ENCODE measurements at regions not wholly inside any gene's neighbourhood (a gene's known extent, or its start where the extent isn't known, plus 50 kb on each side); places are given as distances from the start of the nearest gene placed in this dataset.

DNA sequence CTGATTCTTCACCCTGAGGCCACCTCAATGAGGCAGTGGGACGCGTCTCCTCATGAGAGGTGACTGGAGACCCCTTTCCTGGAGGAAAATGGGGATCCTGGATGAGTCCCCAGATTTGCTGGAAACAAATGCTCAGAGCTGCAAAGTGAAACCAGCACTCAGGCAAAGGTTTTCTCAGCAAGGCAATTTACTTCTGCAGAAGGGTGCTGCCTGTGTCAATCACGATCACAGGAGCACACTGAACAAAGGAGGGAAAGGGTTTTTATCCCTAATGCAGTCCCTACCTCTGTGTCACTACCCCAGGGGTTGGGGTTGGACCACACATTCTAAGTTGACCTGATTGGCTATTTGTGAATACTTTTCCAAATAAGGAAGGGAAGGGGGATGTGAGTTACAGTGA lies 69.9 kb upstream of the CDK20 start:
- Histone ChIP-seq H3K27me3 (replicated peaks in 1 of 4; ENCODE audit: control insufficient read depth in 3 of 4, extremely low read depth in 1 of 4, insufficient read depth in 3 of 4, low read length in 3 of 4) (no peaks in the 10 kb centered on the region), H3K23ac (ENCODE audit: insufficient read length) (no peak overlapping the region), H3K79me1 (ENCODE audit: low read depth, low read length) (no peaks in the 10 kb centered on the region), H3K27ac (ENCODE audit: low read depth, low read length) (no peak overlapping the region), H3K9ac (replicated peaks in 1 of 4; ENCODE audit: extremely low read depth in 1 of 4, low read depth in 3 of 4, low read length in 3 of 4) (no peak overlapping the region; a peak in 1 of 7 replicates), H3K4me3 (ENCODE audit: extremely low read depth in 1 of 4, insufficient read depth in 2 of 4, low read depth in 3 of 4, low read length in 4 of 4) (0 out of 8 replicates have a peak overlapping the region, but pooled peaks of 1 of the 4 experiments have one; percentile 14), H3K4me1 (replicated peaks in 1 of 4; ENCODE audit: control insufficient read depth in 3 of 4, insufficient read depth in 4 of 4, low read length in 3 of 4) (peaks cover 0 to 19% (median 10%) of the 10 kb centered on the region in 4 experiments; a peak in 4 of 7 replicates), H3K56ac (replicated peaks; ENCODE audit: insufficient read length, low read depth, low read length) (no peak overlapping the region), H3K79me2 (ENCODE audit: control insufficient read depth in 1 of 2, insufficient read depth in 2 of 2, low read length in 2 of 2) (no peaks in the 10 kb centered on the region), H2BK20ac (ENCODE audit: low read length) (peak overlapping the region; percentile 68; the same call in 1 of the 2 replicates), H2AFZ (ENCODE audit: low read length) (peak overlapping the region; percentile 40; the same call in 1 of the 2 replicates), H3K4me2 (ENCODE audit: insufficient read depth in 1 of 2, low read depth in 2 of 2, low read length in 2 of 2) (peak overlapping the region in 1 of 2 experiments; percentile 25; a peak in 1 of 4 replicates), H4K91ac (replicated peaks; ENCODE audit: insufficient read length, low read length) (no peak overlapping the region), H3K36me3 (ENCODE audit: control insufficient read depth in 2 of 4, insufficient read depth in 4 of 4, low read length in 3 of 4) (no peaks in the 10 kb centered on the region), H4K8ac (ENCODE audit: extremely low read depth, insufficient read depth, low read length) (no peak overlapping the region), H2AK5ac (ENCODE audit: low read depth, low read length) (peak overlapping the region; percentile 14; the same call in 1 of the 2 replicates), H2BK120ac (replicated peaks; ENCODE audit: low read depth, low read length) (no peak overlapping the region), H4K20me1 (replicated peaks in 1 of 2; ENCODE audit: control insufficient read depth in 1 of 2, insufficient read depth in 2 of 2, low read length in 2 of 2) (no peaks in the 10 kb centered on the region), H3K9me3 (ENCODE audit: insufficient read depth in 2 of 2, low read depth in 1 of 2, low read length in 1 of 2) (no peaks in the 10 kb centered on the region), H3K18ac (ENCODE audit: extremely low read depth, low read length) (no peak overlapping the region), H3K23me2 (ENCODE audit: low read depth, low read length) (no peaks in the 10 kb centered on the region), H3K4ac (replicated peaks; ENCODE audit: insufficient read length, low read depth, low read length) (no peak overlapping the region), H2BK15ac (ENCODE audit: low read length) (no peak overlapping the region; the same call in 1 of the 2 replicates), H3K14ac (ENCODE audit: insufficient read length) (no peak overlapping the region), H2BK12ac (ENCODE audit: low read depth, low read length) (0 out of 2 replicates have a peak overlapping the region, but pooled peaks have one; percentile 29), H4K5ac (ENCODE audit: insufficient read length, low read depth, low read length) (no peak overlapping the region), H2BK5ac (ENCODE audit: low read depth, low read length) (no peak overlapping the region)
- FAIRE-seq (no peak), DNase-seq (ENCODE audit: low read depth in 1 of 2, low spot score in 2 of 2) (no peak)
- POLR2A ChIA-PET (ENCODE audit: partially characterized antibody): no interaction called here
- TF ChIP-seq GABPA (IDR thresholded peaks at IDR 0.05; ENCODE audit: borderline replicate concordance, insufficient read depth, low read length) (no peak), EZH2 (IDR thresholded peaks at IDR 0.05; ENCODE audit: low read depth, low read length, severe bottlenecking) (no peak), SIX5 (IDR thresholded peaks at IDR 0.05; ENCODE audit: low read depth, low read length) (no peak), MAFK (IDR thresholded peaks at IDR 0.05; ENCODE audit: low read depth, low read length) (no peak), TEAD4 (IDR thresholded peaks at IDR 0.05; ENCODE audit: low read depth, low read length) (no peak), CHD2 (IDR thresholded peaks at IDR 0.05; ENCODE audit: low read length) (no peak), SP2 (IDR thresholded peaks at IDR 0.05; ENCODE audit: low read length) (no peak), PHF8 (conservative IDR thresholded peaks at IDR 0.05; ENCODE audit: low read depth, low read length) (no peak), EGR1 (IDR thresholded peaks at IDR 0.05; ENCODE audit: borderline replicate concordance, low read depth, low read length) (no peak)
- CTCF ChIA-PET (ENCODE audit: partially characterized antibody): interaction anchor here (0.6 kb wide), 2 partner anchors 252 to 1420 kb away, joined by 3 to 4 read pairs; no protein-coding TSS in a partner anchor
- 97% methylated on average over 3 of the region's 3 CpGs; no CpG with 5 or more reads in 1 of the 2 experiments for WGBS, 2 experiments (ENCODE audit: extremely low coverage in 1 of 2, insufficient coverage in 1 of 2, insufficient read length in 1 of 2, insufficient replicate concordance in 2 of 2, low coverage in 1 of 2, low lambda C conversion rate in 2 of 2, missing lambda C conversion rate in 1 of 2)
